ENCODE measurements at regions not wholly inside any gene's neighbourhood (a gene's known extent, or its start where the extent isn't known, plus 50 kb on each side); places are given as distances from the start of the nearest gene placed in this dataset.

- H3K4me1 ChIP-seq (ENCODE audit: control insufficient read depth, insufficient read depth, low read length) = peaks cover 9% of the 10 kb centered on the region
- H3K36me3 ChIP-seq (ENCODE audit: control insufficient read depth, insufficient read depth, low read length) = no peaks in the 10 kb centered on the region
- H3K9me3 ChIP-seq (ENCODE audit: control insufficient read depth, insufficient read depth, low read length) = no peaks in the 10 kb centered on the region
- no peak overlapping the region for H3K4me3 ChIP-seq (ENCODE audit: low read depth, low read length)
- H3K27ac ChIP-seq (ENCODE audit: low read depth, low read length) = no peak overlapping the region
- no peak overlapping the region for H3K9ac ChIP-seq (ENCODE audit: low read depth, low read length)
- no peaks in the 10 kb centered on the region for H3K27me3 ChIP-seq (ENCODE audit: control insufficient read depth, insufficient read depth, low read length)
Measured at GRCh38 chr20:19099596-19100545, 112.6 kb upstream of the SLC24A3 start.

- Histone ChIP-seq H3K27ac (ENCODE audit: low read depth, low read length) (no peak overlapping the region), H3K4me3 (ENCODE audit: low read depth, low read length) (no peak overlapping the region), H3K9ac (ENCODE audit: low read depth, low read length) (no peak overlapping the region), H3K4me1 (ENCODE audit: control insufficient read depth, insufficient read depth, low read length) (peaks cover 3% of the 10 kb centered on the region), H3K9me3 (ENCODE audit: control insufficient read depth, insufficient read depth, low read length) (no peaks in the 10 kb centered on the region), H3K27me3 (ENCODE audit: control insufficient read depth, insufficient read depth, low read length) (no peaks in the 10 kb centered on the region), H3K36me3 (ENCODE audit: control insufficient read depth, insufficient read depth, low read length) (no peaks in the 10 kb centered on the region)
Measured at GRCh38 chr20:19100975-19101374, 111.5 kb upstream of the SLC24A3 start.

- Histone ChIP-seq H3K36me3 (ENCODE audit: control insufficient read depth, insufficient read depth, low read length) (no peaks in the 10 kb centered on the region), H3K4me1 (ENCODE audit: control insufficient read depth, insufficient read depth, low read length) (no peaks in the 10 kb centered on the region), H3K27ac (ENCODE audit: low read depth, low read length) (no peak overlapping the region), H3K9me3 (ENCODE audit: control insufficient read depth, insufficient read depth, low read length) (peaks cover 12% of the 10 kb centered on the region), H3K27me3 (ENCODE audit: control insufficient read depth, insufficient read depth, low read length) (no peaks in the 10 kb centered on the region), H3K4me3 (ENCODE audit: low read depth, low read length) (no peak overlapping the region), H3K9ac (ENCODE audit: low read depth, low read length) (no peak overlapping the region)
Measured at GRCh38 chr20:19104186-19104585, 108.3 kb upstream of the SLC24A3 start.

GRCh38 chr20:19108155-19108554 lies 104.3 kb upstream of the SLC24A3 start:
- H3K27ac ChIP-seq (ENCODE audit: low read depth, low read length) = no peak overlapping the region
- H3K4me1 ChIP-seq (ENCODE audit: control insufficient read depth, insufficient read depth, low read length) = no peaks in the 10 kb centered on the region
- no peaks in the 10 kb centered on the region for H3K36me3 ChIP-seq (ENCODE audit: control insufficient read depth, insufficient read depth, low read length)
- H3K9ac ChIP-seq (ENCODE audit: low read depth, low read length) = no peak overlapping the region
- H3K4me3 ChIP-seq (ENCODE audit: low read depth, low read length) = no peak overlapping the region
- peaks cover 12% of the 10 kb centered on the region for H3K9me3 ChIP-seq (ENCODE audit: control insufficient read depth, insufficient read depth, low read length)
- no peaks in the 10 kb centered on the region for H3K27me3 ChIP-seq (ENCODE audit: control insufficient read depth, insufficient read depth, low read length)

- Histone ChIP-seq H3K36me3 (ENCODE audit: control insufficient read depth, insufficient read depth, low read length) (no peaks in the 10 kb centered on the region), H3K27ac (ENCODE audit: low read depth, low read length) (no peak overlapping the region), H3K4me1 (ENCODE audit: control insufficient read depth, insufficient read depth, low read length) (no peaks in the 10 kb centered on the region), H3K27me3 (ENCODE audit: control insufficient read depth, insufficient read depth, low read length) (no peaks in the 10 kb centered on the region), H3K9ac (ENCODE audit: low read depth, low read length) (no peak overlapping the region), H3K9me3 (ENCODE audit: control insufficient read depth, insufficient read depth, low read length) (peaks cover 12% of the 10 kb centered on the region), H3K4me3 (ENCODE audit: low read depth, low read length) (no peak overlapping the region)
Measured at GRCh38 chr20:19110285-19110684, 102.2 kb upstream of the SLC24A3 start.

- Histone ChIP-seq H3K27ac (ENCODE audit: low read depth, low read length) (no peak overlapping the region), H3K9me3 (ENCODE audit: control insufficient read depth, insufficient read depth, low read length) (peaks cover 12% of the 10 kb centered on the region), H3K4me3 (ENCODE audit: low read depth, low read length) (no peak overlapping the region), H3K9ac (ENCODE audit: low read depth, low read length) (no peak overlapping the region), H3K4me1 (ENCODE audit: control insufficient read depth, insufficient read depth, low read length) (no peaks in the 10 kb centered on the region), H3K36me3 (ENCODE audit: control insufficient read depth, insufficient read depth, low read length) (no peaks in the 10 kb centered on the region), H3K27me3 (ENCODE audit: control insufficient read depth, insufficient read depth, low read length) (no peaks in the 10 kb centered on the region)
Measured at GRCh38 chr20:19110881-19111460, 101.5 kb upstream of the SLC24A3 start.

GRCh38 chr20:19112828-19113227 lies 99.6 kb upstream of the SLC24A3 start:
- H3K27me3 ChIP-seq (ENCODE audit: control insufficient read depth, insufficient read depth, low read length) = no peaks in the 10 kb centered on the region
- peaks cover 16% of the 10 kb centered on the region for H3K9me3 ChIP-seq (ENCODE audit: control insufficient read depth, insufficient read depth, low read length)
- H3K4me3 ChIP-seq (ENCODE audit: low read depth, low read length) = no peak overlapping the region
- H3K36me3 ChIP-seq (ENCODE audit: control insufficient read depth, insufficient read depth, low read length) = no peaks in the 10 kb centered on the region
- H3K27ac ChIP-seq (ENCODE audit: low read depth, low read length) = no peak overlapping the region
- H3K9ac ChIP-seq (ENCODE audit: low read depth, low read length) = no peak overlapping the region
- no peaks in the 10 kb centered on the region for H3K4me1 ChIP-seq (ENCODE audit: control insufficient read depth, insufficient read depth, low read length)

GRCh38 chr20:19113343-19113930 lies 99.0 kb upstream of the SLC24A3 start:
- H3K4me3 ChIP-seq (ENCODE audit: low read depth, low read length) = no peak overlapping the region
- H3K9me3 ChIP-seq (ENCODE audit: control insufficient read depth, insufficient read depth, low read length) = peaks cover 11% of the 10 kb centered on the region; the same call in 1 of the 2 replicates
- no peak overlapping the region for H3K27ac ChIP-seq (ENCODE audit: low read depth, low read length)
- no peak overlapping the region for H3K9ac ChIP-seq (ENCODE audit: low read depth, low read length)
- no peaks in the 10 kb centered on the region for H3K4me1 ChIP-seq (ENCODE audit: control insufficient read depth, insufficient read depth, low read length)
- H3K27me3 ChIP-seq (ENCODE audit: control insufficient read depth, insufficient read depth, low read length) = no peaks in the 10 kb centered on the region
- H3K36me3 ChIP-seq (ENCODE audit: control insufficient read depth, insufficient read depth, low read length) = no peaks in the 10 kb centered on the region

GRCh38 chr20:19114410-19114809 lies 98.0 kb upstream of the SLC24A3 start:
- Histone ChIP-seq H3K4me1 (ENCODE audit: control insufficient read depth, insufficient read depth, low read length) (no peaks in the 10 kb centered on the region), H3K27me3 (ENCODE audit: control insufficient read depth, insufficient read depth, low read length) (no peaks in the 10 kb centered on the region), H3K27ac (ENCODE audit: low read depth, low read length) (no peak overlapping the region), H3K9me3 (ENCODE audit: control insufficient read depth, insufficient read depth, low read length) (peaks cover 4% of the 10 kb centered on the region; the same call in 1 of the 2 replicates), H3K4me3 (ENCODE audit: low read depth, low read length) (no peak overlapping the region), H3K36me3 (ENCODE audit: control insufficient read depth, insufficient read depth, low read length) (no peaks in the 10 kb centered on the region), H3K9ac (ENCODE audit: low read depth, low read length) (no peak overlapping the region)

- no peaks in the 10 kb centered on the region for H3K36me3 ChIP-seq (ENCODE audit: control insufficient read depth, insufficient read depth, low read length)
- no peak overlapping the region for H3K4me3 ChIP-seq (ENCODE audit: low read depth, low read length)
- peaks cover 4% of the 10 kb centered on the region; the same call in 1 of the 2 replicates for H3K9me3 ChIP-seq (ENCODE audit: control insufficient read depth, insufficient read depth, low read length)
- no peaks in the 10 kb centered on the region for H3K4me1 ChIP-seq (ENCODE audit: control insufficient read depth, insufficient read depth, low read length)
- no peak overlapping the region for H3K27ac ChIP-seq (ENCODE audit: low read depth, low read length)
- no peaks in the 10 kb centered on the region for H3K27me3 ChIP-seq (ENCODE audit: control insufficient read depth, insufficient read depth, low read length)
- no peak overlapping the region for H3K9ac ChIP-seq (ENCODE audit: low read depth, low read length)
Measured at GRCh38 chr20:19115581-19115980, 96.9 kb upstream of the SLC24A3 start.

GRCh38 chr20:19120011-19120410 lies 92.4 kb upstream of the SLC24A3 start:
- Histone ChIP-seq H3K4me1 (ENCODE audit: control insufficient read depth, insufficient read depth, low read length) (no peaks in the 10 kb centered on the region), H3K27ac (ENCODE audit: low read depth, low read length) (no peak overlapping the region), H3K27me3 (ENCODE audit: control insufficient read depth, insufficient read depth, low read length) (no peaks in the 10 kb centered on the region), H3K9me3 (ENCODE audit: control insufficient read depth, insufficient read depth, low read length) (peaks cover 4% of the 10 kb centered on the region; the same call in 1 of the 2 replicates), H3K4me3 (ENCODE audit: low read depth, low read length) (no peak overlapping the region), H3K9ac (ENCODE audit: low read depth, low read length) (no peak overlapping the region), H3K36me3 (ENCODE audit: control insufficient read depth, insufficient read depth, low read length) (no peaks in the 10 kb centered on the region)

All from HUES48 (cell line).